ENCODE measurements at regions not wholly inside any gene's neighbourhood (a gene's known extent, or its start where the extent isn't known, plus 50 kb on each side); places are given as distances from the start of the nearest gene placed in this dataset.

DNA sequence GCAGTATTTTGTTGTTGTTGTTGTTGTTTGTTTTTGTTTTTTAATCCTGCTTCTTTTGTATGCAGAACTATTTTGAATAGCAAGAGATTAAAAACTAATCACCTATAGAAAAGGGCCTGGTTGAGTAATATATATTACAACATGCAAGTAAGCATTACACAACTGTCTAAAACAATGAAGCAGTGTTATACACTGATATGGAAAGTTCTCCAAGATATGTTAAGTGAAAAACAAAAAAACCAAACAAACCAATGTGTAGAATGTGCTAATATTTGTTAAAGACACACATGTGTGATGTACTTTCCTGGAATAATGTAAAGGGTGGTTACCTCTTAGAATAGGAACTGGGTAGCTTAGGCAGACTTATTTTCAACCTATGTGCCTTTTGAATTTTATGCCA, 117.4 kb downstream of the ZNF365 start:
- TF ChIP-seq, protein P1, sequence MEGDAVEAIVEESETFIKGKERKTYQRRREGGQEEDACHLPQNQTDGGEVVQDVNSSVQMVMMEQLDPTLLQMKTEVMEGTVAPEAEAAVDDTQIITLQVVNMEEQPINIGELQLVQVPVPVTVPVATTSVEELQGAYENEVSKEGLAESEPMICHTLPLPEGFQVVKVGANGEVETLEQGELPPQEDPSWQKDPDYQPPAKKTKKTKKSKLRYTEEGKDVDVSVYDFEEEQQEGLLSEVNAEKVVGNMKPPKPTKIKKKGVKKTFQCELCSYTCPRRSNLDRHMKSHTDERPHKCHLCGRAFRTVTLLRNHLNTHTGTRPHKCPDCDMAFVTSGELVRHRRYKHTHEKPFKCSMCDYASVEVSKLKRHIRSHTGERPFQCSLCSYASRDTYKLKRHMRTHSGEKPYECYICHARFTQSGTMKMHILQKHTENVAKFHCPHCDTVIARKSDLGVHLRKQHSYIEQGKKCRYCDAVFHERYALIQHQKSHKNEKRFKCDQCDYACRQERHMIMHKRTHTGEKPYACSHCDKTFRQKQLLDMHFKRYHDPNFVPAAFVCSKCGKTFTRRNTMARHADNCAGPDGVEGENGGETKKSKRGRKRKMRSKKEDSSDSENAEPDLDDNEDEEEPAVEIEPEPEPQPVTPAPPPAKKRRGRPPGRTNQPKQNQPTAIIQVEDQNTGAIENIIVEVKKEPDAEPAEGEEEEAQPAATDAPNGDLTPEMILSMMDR (IDR thresholded peaks at IDR 0.05; ENCODE audit: low read length): no peak
- TF ChIP-seq EZH2 (optimal IDR thresholded peaks at IDR 0.05; ENCODE audit: low read depth, low read length): no peak
- TF ChIP-seq EZH2phosphoT487 (IDR thresholded peaks at IDR 0.05; ENCODE audit: low read length): no peak

All from MM.1S (cell line).